ENCODE measurements at regions not wholly inside any gene's neighbourhood (a gene's known extent, or its start where the extent isn't known, plus 50 kb on each side); places are given as distances from the start of the nearest gene placed in this dataset.

GRCh38 chr4:140211161-140211560 lies 57.2 kb upstream of the MAML3 start:
- DNase-seq = no peak

GRCh38 chr4:140208921-140209320 lies 54.9 kb upstream of the MAML3 start:
- DNase-seq = no peak

All from stimulated activated CD4-positive, alpha-beta T cell treated with anti-CD3 and anti-CD28 coated beads, Interleukin-4, amount 100 ng/mL, for 4 hours (primary cell).